Hepatocyte (in vitro differentiated cells): ENCODE measurements at regions not wholly inside any gene's neighbourhood (a gene's known extent, or its start where the extent isn't known, plus 50 kb on each side); places are given as distances from the start of the nearest gene placed in this dataset.

Experiments used
- EZH2 ChIP-seq: fragments of 200-600 bp; sonication (generic); IDR thresholded peaks from 2 replicates; pipeline ENCODE4 v1.6.1; 2016; ENCODE audit warnings: antibody characterized with exemption, mild to moderate bottlenecking, borderline replicate concordance
- EZH2phosphoT487 ChIP-seq: fragments of 200-600 bp; sonication (generic); IDR thresholded peaks from one replicate; pipeline ENCODE4 v1.6.1; 2018; ENCODE audit warnings: antibody characterized with exemption, mild to moderate bottlenecking, low read depth, moderate library complexity; ENCODE audit not compliant: unreplicated experiment, severe bottlenecking
- TF ChIP-seq, protein P1 (sequence below): fragments of 200-600 bp; sonication (generic); IDR thresholded peaks from 2 replicates; pipeline ENCODE4 v1.5.1; 2016; ENCODE audit warnings: antibody characterized with exemption, mild to moderate bottlenecking; ENCODE audit not compliant: poor library complexity

DNA sequence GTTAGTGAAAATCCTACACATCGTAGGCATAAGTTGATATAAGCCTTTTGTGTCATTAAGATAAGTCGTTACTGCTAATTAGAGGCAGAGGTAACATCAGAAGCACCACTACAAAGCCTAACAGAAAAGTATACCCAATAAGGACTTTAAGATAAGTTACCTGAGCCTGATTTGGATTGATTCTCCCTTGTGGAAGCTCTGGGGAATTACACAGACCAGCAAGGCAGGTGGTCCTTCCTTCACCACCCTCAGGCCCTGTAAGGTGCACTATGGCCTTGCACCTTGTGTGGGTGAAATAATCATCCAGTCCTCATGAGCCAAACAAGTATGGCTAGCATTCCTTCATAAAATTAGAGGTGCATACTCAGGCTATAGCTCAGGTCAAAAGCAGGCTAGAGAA is 166.7 kb upstream of the CHRM3 start:
- TF ChIP-seq, protein P1, sequence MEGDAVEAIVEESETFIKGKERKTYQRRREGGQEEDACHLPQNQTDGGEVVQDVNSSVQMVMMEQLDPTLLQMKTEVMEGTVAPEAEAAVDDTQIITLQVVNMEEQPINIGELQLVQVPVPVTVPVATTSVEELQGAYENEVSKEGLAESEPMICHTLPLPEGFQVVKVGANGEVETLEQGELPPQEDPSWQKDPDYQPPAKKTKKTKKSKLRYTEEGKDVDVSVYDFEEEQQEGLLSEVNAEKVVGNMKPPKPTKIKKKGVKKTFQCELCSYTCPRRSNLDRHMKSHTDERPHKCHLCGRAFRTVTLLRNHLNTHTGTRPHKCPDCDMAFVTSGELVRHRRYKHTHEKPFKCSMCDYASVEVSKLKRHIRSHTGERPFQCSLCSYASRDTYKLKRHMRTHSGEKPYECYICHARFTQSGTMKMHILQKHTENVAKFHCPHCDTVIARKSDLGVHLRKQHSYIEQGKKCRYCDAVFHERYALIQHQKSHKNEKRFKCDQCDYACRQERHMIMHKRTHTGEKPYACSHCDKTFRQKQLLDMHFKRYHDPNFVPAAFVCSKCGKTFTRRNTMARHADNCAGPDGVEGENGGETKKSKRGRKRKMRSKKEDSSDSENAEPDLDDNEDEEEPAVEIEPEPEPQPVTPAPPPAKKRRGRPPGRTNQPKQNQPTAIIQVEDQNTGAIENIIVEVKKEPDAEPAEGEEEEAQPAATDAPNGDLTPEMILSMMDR, result no peak
- TF ChIP-seq EZH2 (no peak), EZH2phosphoT487 (no peak)
